H1 (cell line): ENCODE measurements at regions not wholly inside any gene's neighbourhood (a gene's known extent, or its start where the extent isn't known, plus 50 kb on each side); places are given as distances from the start of the nearest gene placed in this dataset.

Experiments used
- CTCF ChIA-PET: fragments of 300-600 bp; sonication (Branson Sonifier 250); formaldehyde crosslinking; loops from one replicate; lab custom pipeline; 2021; ENCODE audit not compliant: partially characterized antibody; lab: Charles Lee
- POLR2A ChIA-PET: fragments of 300-600 bp; sonication (Branson Sonifier 250); formaldehyde crosslinking; loops from one replicate; lab custom pipeline; 2021; ENCODE audit warnings: inconsistent platforms; ENCODE audit not compliant: partially characterized antibody; lab: Charles Lee
- DNase-seq, 2 experiments: peaks; one replicate each; pipeline versions ENCODE4 v3.0.0 to v3.0.0-alpha.2; 2010 to 2022; ENCODE audit warnings: low spot score in 2 of 2, low read depth in 1 of 2, mixed read lengths in 1 of 2
- FAIRE-seq: peaks from 2 replicates; lab custom pipeline; 2011; peaks lifted over from hg19 to GRCh38; lab: Jason Lieb, UNC
- H2AFZ ChIP-seq: 2 replicates; pipeline ENCODE4 v1.8.1; 2012; ENCODE audit warnings: low read length, inconsistent platforms
- H2AK5ac ChIP-seq: 2 replicates; pipeline ENCODE4 v1.6.1; 2013; ENCODE audit warnings: low read depth, low read length
- H2BK120ac ChIP-seq: replicated peaks from 2 replicates; pipeline ENCODE3; 2013; ENCODE audit warnings: low read depth, low read length, inconsistent platforms
- H2BK12ac ChIP-seq: 2 replicates; pipeline ENCODE4 v1.6.1; 2013; ENCODE audit warnings: low read depth, low read length
- H2BK15ac ChIP-seq: 2 replicates; pipeline ENCODE4 v1.6.1; 2013; ENCODE audit warnings: low read length
- H2BK20ac ChIP-seq: 2 replicates; pipeline ENCODE4 v1.6.1; 2013; ENCODE audit warnings: low read length
- H2BK5ac ChIP-seq: 2 replicates; pipeline ENCODE4 v1.6.1; 2013; ENCODE audit warnings: low read depth, low read length
- H3K14ac ChIP-seq: 2 replicates; pipeline ENCODE4 v1.6.1; 2013; ENCODE audit warnings: inconsistent platforms; ENCODE audit not compliant: insufficient read length
- H3K18ac ChIP-seq: 2 replicates; pipeline ENCODE4 v1.6.1; 2013; ENCODE audit warnings: low read length; ENCODE audit errors: extremely low read depth
- H3K23ac ChIP-seq: 2 replicates; pipeline ENCODE4 v1.6.1; 2013; ENCODE audit warnings: inconsistent platforms; ENCODE audit not compliant: insufficient read length
- H3K23me2 ChIP-seq: 2 replicates; pipeline ENCODE4 v1.6.1; 2013; ENCODE audit warnings: low read depth, low read length
- H3K27ac ChIP-seq: 2 replicates; pipeline ENCODE4 v1.6.1; 2011; ENCODE audit warnings: low read depth, low read length, inconsistent platforms
- H3K27me3 ChIP-seq, 4 experiments: replicated peaks in 1 of 4; 1 replicate in 1 of 4; 2 replicates in 3 of 4; pipeline versions ENCODE4 v1.6.1 to v1.8.1; 2011 to 2013; ENCODE audit warnings: low read length in 3 of 4, mild to moderate bottlenecking in 3 of 4, inconsistent platforms in 2 of 4, mixed read lengths in 2 of 4, moderate library complexity in 1 of 4; ENCODE audit not compliant: control insufficient read depth in 3 of 4, insufficient read depth in 3 of 4; ENCODE audit errors: extremely low read depth in 1 of 4
- H3K36me3 ChIP-seq, 4 experiments: 2 replicates each; pipeline versions ENCODE4 v1.6.1 to v1.8.1; 2011 to 2013; ENCODE audit warnings: mild to moderate bottlenecking in 4 of 4, low read length in 3 of 4, moderate library complexity in 2 of 4, control low read depth in 1 of 4, inconsistent platforms in 1 of 4; ENCODE audit not compliant: insufficient read depth in 4 of 4, control insufficient read depth in 2 of 4
- H3K4ac ChIP-seq: replicated peaks from 2 replicates; pipeline ENCODE3; 2013; ENCODE audit warnings: low read length, low read depth, mixed read lengths, inconsistent platforms; ENCODE audit not compliant: insufficient read length
- H3K4me1 ChIP-seq, 4 experiments: replicated peaks in 1 of 4; 1 replicate in 1 of 4; 2 replicates in 3 of 4; pipeline versions ENCODE4 v1.6.1 to v1.8.1; 2011 to 2013; ENCODE audit warnings: low read length in 3 of 4, inconsistent platforms in 2 of 4, mixed read lengths in 1 of 4; ENCODE audit not compliant: insufficient read depth in 4 of 4, control insufficient read depth in 3 of 4
- H3K4me2 ChIP-seq, 2 experiments: 2 replicates each; pipeline versions ENCODE4 v1.6.1 to v1.8.1; 2011 to 2013; ENCODE audit warnings: low read depth in 2 of 2, low read length in 2 of 2, control low read depth in 1 of 2, inconsistent platforms in 1 of 2, mild to moderate bottlenecking in 1 of 2; ENCODE audit not compliant: insufficient read depth in 1 of 2
- H3K4me3 ChIP-seq, 4 experiments: fragments of 200-600, 300-600 bp in 1 of 4; sonication (generic), shearing (Covaris generic), sonication (Bioruptor Twin) in 1 of 4; 2 replicates each; pipeline versions ENCODE4 v1.5.1 to v1.8.1; 2011 to 2016; ENCODE audit warnings: low read length in 4 of 4, low read depth in 3 of 4, control low read depth in 2 of 4, inconsistent platforms in 2 of 4, mild to moderate bottlenecking in 2 of 4, mixed read lengths in 1 of 4, moderate library complexity in 1 of 4; ENCODE audit not compliant: insufficient read depth in 2 of 4; ENCODE audit errors: extremely low read depth in 1 of 4
- H3K56ac ChIP-seq: replicated peaks from 2 replicates; pipeline ENCODE3; 2013; ENCODE audit warnings: low read depth, mild to moderate bottlenecking, mixed read lengths, low read length, inconsistent platforms; ENCODE audit not compliant: insufficient read length
- H3K79me1 ChIP-seq: 2 replicates; pipeline ENCODE4 v1.6.1; 2013; ENCODE audit warnings: low read depth, low read length, control low read depth
- H3K79me2 ChIP-seq, 2 experiments: 2 replicates each; pipeline versions ENCODE4 v1.6.1 to v1.8.1; 2012 to 2013; ENCODE audit warnings: low read length in 2 of 2, mild to moderate bottlenecking in 2 of 2, inconsistent platforms in 1 of 2; ENCODE audit not compliant: insufficient read depth in 2 of 2, control insufficient read depth in 1 of 2
- H3K9ac ChIP-seq, 4 experiments: replicated peaks in 1 of 4; 1 replicate in 1 of 4; 2 replicates in 3 of 4; pipeline versions ENCODE4 v1.6.1 to v1.8.1; 2011 to 2013; ENCODE audit warnings: low read depth in 3 of 4, low read length in 3 of 4, control low read depth in 2 of 4, mild to moderate bottlenecking in 2 of 4, moderate library complexity in 2 of 4, inconsistent platforms in 1 of 4; ENCODE audit errors: extremely low read depth in 1 of 4
- H3K9me3 ChIP-seq, 2 experiments: 2 replicates each; pipeline versions ENCODE4 v1.6.1 to v1.8.1; 2012 to 2013; ENCODE audit warnings: mild to moderate bottlenecking in 2 of 2, moderate library complexity in 2 of 2, control low read depth in 1 of 2, inconsistent platforms in 1 of 2, low read depth in 1 of 2, low read length in 1 of 2, mixed read lengths in 1 of 2; ENCODE audit not compliant: insufficient read depth in 2 of 2
- H4K20me1 ChIP-seq, 2 experiments: replicated peaks in 1 of 2; 2 replicates each; pipeline versions ENCODE3 to v1.8.1; 2011 to 2013; ENCODE audit warnings: inconsistent platforms in 2 of 2, low read length in 2 of 2, mild to moderate bottlenecking in 1 of 2; ENCODE audit not compliant: insufficient read depth in 2 of 2, control insufficient read depth in 1 of 2
- H4K5ac ChIP-seq: 2 replicates; pipeline ENCODE4 v1.6.1; 2013; ENCODE audit warnings: low read length, low read depth, mixed read lengths, inconsistent platforms; ENCODE audit not compliant: insufficient read length
- H4K8ac ChIP-seq: 2 replicates; pipeline ENCODE4 v1.8.0; 2013; ENCODE audit warnings: mild to moderate bottlenecking, moderate library complexity, low read length, inconsistent platforms; ENCODE audit not compliant: insufficient read depth; ENCODE audit errors: extremely low read depth
- H4K91ac ChIP-seq: replicated peaks from 2 replicates; pipeline ENCODE3; 2013; ENCODE audit warnings: low read length, mixed read lengths, inconsistent platforms; ENCODE audit not compliant: insufficient read length
- BACH1 ChIP-seq: IDR thresholded peaks from 2 replicates; pipeline ENCODE4 v1.6.1; 2012; ENCODE audit warnings: low read length, improper control_type of control experiment
- CTCF ChIP-seq, 3 experiments: IDR thresholded peaks; 1 replicate in 2 of 3; 2 replicates in 1 of 3; pipeline versions ENCODE4 v1.5.1 to v1.6.1; 2011; ENCODE audit warnings: low read length in 3 of 3, mild to moderate bottlenecking in 3 of 3, inconsistent platforms in 2 of 3, low read depth in 1 of 3, moderate library complexity in 1 of 3; ENCODE audit not compliant: insufficient read depth in 1 of 3; ENCODE audit errors: control extremely low read depth in 1 of 3
- FOSL1 ChIP-seq: IDR thresholded peaks from 2 replicates; pipeline ENCODE4 v1.6.1; 2011; ENCODE audit warnings: mild to moderate bottlenecking, low read depth, low read length, moderate library complexity; ENCODE audit not compliant: insufficient read depth
- GABPA ChIP-seq: IDR thresholded peaks from 2 replicates; pipeline ENCODE4 v1.6.1; 2011; ENCODE audit warnings: mild to moderate bottlenecking, low read length, moderate library complexity, borderline replicate concordance; ENCODE audit not compliant: insufficient read depth
- HDAC6 ChIP-seq: IDR thresholded peaks from one replicate; pipeline ENCODE4 v1.7.1; 2012; ENCODE audit warnings: low read depth, mild to moderate bottlenecking, inconsistent platforms, low read length, moderate library complexity
- JUND ChIP-seq: IDR thresholded peaks from 2 replicates; pipeline ENCODE4 v1.6.1; 2011; ENCODE audit warnings: mild to moderate bottlenecking, improper control_type of control experiment, low read length
- POU5F1 ChIP-seq: IDR thresholded peaks from 2 replicates; pipeline ENCODE4 v1.6.1; 2011; ENCODE audit warnings: low read depth, mild to moderate bottlenecking, low read length, moderate library complexity
- SRF ChIP-seq: IDR thresholded peaks from 2 replicates; pipeline ENCODE4 v1.6.1; 2011; ENCODE audit warnings: mild to moderate bottlenecking, low read depth, low read length, moderate library complexity
- TAF7 ChIP-seq: optimal IDR thresholded peaks from 2 replicates; pipeline ENCODE3; 2011; ENCODE audit warnings: low read depth, mild to moderate bottlenecking, inconsistent platforms, low read length, moderate library complexity, borderline replicate concordance
- ZNF274 ChIP-seq: IDR thresholded peaks from 2 replicates; pipeline ENCODE4 v1.7.0; 2012; ENCODE audit warnings: low read length, borderline replicate concordance; ENCODE audit errors: extremely low read depth
- WGBS, 2 experiments: shearing (Covaris generic) in 1 of 2; methylation state at CpG; one replicate each; pipeline versions ENCODE4 v1.1.6 to v1.1.7; 2013 to 2015; ENCODE audit warnings: low lambda C conversion rate in 2 of 2, mixed read lengths in 2 of 2, inconsistent platforms in 1 of 2, low coverage in 1 of 2, missing lambda C conversion rate in 1 of 2; ENCODE audit not compliant: insufficient replicate concordance in 2 of 2, insufficient coverage in 1 of 2, insufficient read length in 1 of 2; ENCODE audit errors: extremely low coverage in 1 of 2, missing lambda C conversion rate in 1 of 2; 5-methylcytosine and 5-hydroxymethylcytosine counted together

- H3K79me1 ChIP-seq = no peaks in the 10 kb centered on the region
- H3K9me3 ChIP-seq = 0 out of 4 replicates have a peak, but pooled peaks cover 0 to under 1% of the 10 kb centered on the region in 2 experiments
- H3K23me2 ChIP-seq = no peaks in the 10 kb centered on the region; the same call in 1 of the 2 replicates
- H2BK120ac ChIP-seq = no peak overlapping the region
- no peaks in the 10 kb centered on the region for H3K79me2 ChIP-seq
- H3K4me3 ChIP-seq = no peak overlapping the region
- FAIRE-seq = no peak
- H2BK12ac ChIP-seq = no peak overlapping the region
- H3K4me1 ChIP-seq = peaks cover 0 to 4% (median 0%) of the 10 kb centered on the region in 4 experiments; a peak in 1 of 7 replicates
- H3K27ac ChIP-seq = no peak overlapping the region
- H3K36me3 ChIP-seq = no peaks in the 10 kb centered on the region
- H2AFZ ChIP-seq = no peak overlapping the region
- H3K4ac ChIP-seq = no peak overlapping the region
- no peak for DNase-seq
- no peak overlapping the region for H4K5ac ChIP-seq
- no peak overlapping the region for H2BK5ac ChIP-seq
- H3K9ac ChIP-seq = no peak overlapping the region
- POLR2A ChIA-PET = no interaction called here
- no peak overlapping the region for H3K23ac ChIP-seq
- CTCF ChIA-PET = interaction anchor here (0.6 kb wide), 1 partner anchor 430 kb away, joined by 3 read pairs; no protein-coding TSS in a partner anchor
- H4K91ac ChIP-seq = no peak overlapping the region
- no peak overlapping the region for H2BK20ac ChIP-seq
- no peak overlapping the region for H3K56ac ChIP-seq
- no peak overlapping the region for H3K4me2 ChIP-seq
- WGBS, 2 experiments = 88% methylated on average over 3 of the region's 3 CpGs; no CpG with 5 or more reads in 1 of the 2 experiments
- H3K27me3 ChIP-seq = no peaks in the 10 kb centered on the region
- H2BK15ac ChIP-seq = no peak overlapping the region
- H2AK5ac ChIP-seq = no peak overlapping the region
- no peak overlapping the region for H3K14ac ChIP-seq
- no peaks in the 10 kb centered on the region for H4K20me1 ChIP-seq
- no peak overlapping the region for H3K18ac ChIP-seq
- no peak overlapping the region for H4K8ac ChIP-seq
- TF ChIP-seq SRF (no peak), GABPA (no peak), CTCF (IDR thresholded peaks at IDR 0.05; ENCODE audit: control extremely low read depth in 1 of 3, insufficient read depth in 1 of 3, low read depth in 1 of 3, low read length in 3 of 3) (no peak), JUND (no peak), HDAC6 (no peak), POU5F1 (no peak), TAF7 (no peak), BACH1 (no peak), ZNF274 (no peak), FOSL1 (no peak)
These were observed 871.0 kb downstream of the OTOL1 start for GRCh38 chr3:162367429-162368260.
